Stimulated activated CD4-positive, alpha-beta T cell treated with anti-CD3 and anti-CD28 coated beads, TNF-alpha, amount 100 ng/mL, for 4 hours (primary cell): ENCODE measurements at regions not wholly inside any gene's neighbourhood (a gene's known extent, or its start where the extent isn't known, plus 50 kb on each side); places are given as distances from the start of the nearest gene placed in this dataset.
"Not testable (repeated sequence)": the region's sequence is repeated elsewhere in the genome, so short reads cannot be mapped to it uniquely, and the experiment has no call there.

ENCODE experiments used
- DNase-seq, 3 experiments: peaks; one replicate each; pipeline ENCODE4 v3.0.0-alpha.2; 2020; ENCODE audit warnings: low read depth in 3 of 3

GRCh38 chr10:6984971-6985370 lies 404.9 kb upstream of the PRKCQ start:
- DNase-seq: no peak

DNA sequence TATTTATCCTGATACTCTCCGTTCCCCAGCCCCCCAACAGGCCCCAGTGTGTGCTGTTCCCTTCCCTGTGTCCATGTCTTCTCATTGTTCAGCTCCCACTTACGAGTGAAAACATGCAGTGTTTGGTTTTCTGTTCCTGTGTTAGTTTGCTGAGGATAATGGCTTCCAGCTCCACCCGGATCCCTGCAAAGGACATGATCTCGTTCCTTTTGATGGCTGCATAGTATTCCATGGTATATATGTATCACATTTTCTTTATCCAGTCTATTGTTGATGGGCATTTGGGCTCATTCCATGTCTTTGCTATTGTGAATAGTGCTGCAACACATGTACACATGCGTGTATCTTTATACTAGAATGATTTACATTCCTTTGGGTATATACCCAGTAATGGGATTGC lies 403.9 kb upstream of the PRKCQ start:
- not testable (repeated sequence) for DNase-seq

- no peak for DNase-seq
Measured at GRCh38 chr10:6980353-6980752, 400.3 kb upstream of the PRKCQ start.

GRCh38 chr10:6979371-6979770 lies 399.3 kb upstream of the PRKCQ start:
- no peak for DNase-seq

DNA sequence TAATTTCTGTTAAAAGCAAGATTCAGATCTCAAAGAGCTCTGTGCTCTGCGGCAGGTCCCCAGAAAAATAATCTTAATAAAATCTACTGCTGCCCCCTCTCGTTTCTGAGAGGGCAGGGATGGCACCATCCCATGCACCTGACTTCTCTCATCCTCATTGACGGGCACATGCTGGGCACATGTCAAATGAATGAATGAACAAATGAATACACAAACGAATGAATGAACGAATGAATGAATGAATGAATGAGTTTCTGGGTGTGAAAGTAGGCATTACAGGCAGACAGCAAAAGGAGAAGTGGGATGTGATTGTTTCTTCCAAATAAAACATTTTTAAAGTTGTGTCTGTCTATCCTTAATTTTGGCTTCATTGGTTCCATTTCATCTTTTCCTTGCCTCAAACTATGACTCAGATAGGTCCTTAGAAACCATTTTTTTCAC lies 398.1 kb upstream of the PRKCQ start:
- no peak for DNase-seq

DNA sequence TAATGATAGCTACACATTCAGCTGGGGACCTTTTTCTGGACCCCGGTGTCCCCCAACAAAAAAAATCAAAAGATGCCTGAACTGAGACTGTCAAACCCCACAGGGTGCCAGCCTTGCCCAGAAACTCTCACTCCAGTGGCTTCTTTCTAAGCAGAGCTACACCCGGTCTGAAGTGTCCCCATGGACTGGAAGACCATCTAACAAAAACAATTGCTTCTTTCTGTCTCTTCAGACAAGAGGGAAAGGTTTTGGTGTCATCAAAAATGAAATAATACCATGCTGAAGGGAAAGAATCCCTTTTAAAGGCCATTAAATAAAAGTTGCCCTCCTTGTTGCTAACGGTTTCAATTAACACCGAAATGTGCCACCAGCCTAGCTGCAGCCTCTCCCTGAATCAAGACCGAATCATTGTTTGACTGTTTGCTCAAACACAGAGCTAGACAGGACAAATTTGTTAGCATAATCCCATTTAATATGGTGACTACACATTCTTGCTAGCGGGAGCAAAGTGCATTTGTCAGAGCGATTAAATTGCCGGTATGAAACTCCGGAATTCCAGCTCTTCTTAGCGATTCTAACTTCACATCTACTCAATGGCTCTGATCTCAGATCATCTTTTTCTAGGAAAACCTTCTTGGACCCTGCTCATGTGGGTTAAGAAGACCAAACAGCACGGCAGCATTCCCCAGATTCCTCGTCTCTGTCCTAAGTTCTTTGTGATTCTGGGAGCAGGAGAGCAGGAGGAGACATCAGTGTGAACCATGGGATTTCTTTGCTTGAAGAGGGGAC lies 397.5 kb upstream of the PRKCQ start:
- no peak for DNase-seq

DNA sequence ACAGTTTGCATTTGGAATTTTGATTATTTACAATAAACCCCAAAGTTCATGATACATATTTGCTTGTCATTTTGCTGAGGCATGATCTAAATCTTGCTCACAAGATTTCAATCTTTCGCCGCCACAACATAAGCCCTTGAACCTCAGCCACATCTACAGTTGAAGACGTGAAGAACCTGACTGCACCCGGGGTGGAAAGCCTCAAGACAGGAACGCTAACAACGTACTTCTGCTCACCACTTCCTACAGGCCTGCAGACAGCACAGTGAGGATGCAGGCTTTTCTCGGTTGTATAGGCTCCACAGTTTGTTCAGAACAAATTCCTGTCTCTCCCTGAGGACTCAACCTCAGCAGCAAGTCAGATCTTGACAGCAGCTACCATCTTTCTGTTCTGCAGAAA lies 393.8 kb upstream of the PRKCQ start:
- DNase-seq: no peak

DNA sequence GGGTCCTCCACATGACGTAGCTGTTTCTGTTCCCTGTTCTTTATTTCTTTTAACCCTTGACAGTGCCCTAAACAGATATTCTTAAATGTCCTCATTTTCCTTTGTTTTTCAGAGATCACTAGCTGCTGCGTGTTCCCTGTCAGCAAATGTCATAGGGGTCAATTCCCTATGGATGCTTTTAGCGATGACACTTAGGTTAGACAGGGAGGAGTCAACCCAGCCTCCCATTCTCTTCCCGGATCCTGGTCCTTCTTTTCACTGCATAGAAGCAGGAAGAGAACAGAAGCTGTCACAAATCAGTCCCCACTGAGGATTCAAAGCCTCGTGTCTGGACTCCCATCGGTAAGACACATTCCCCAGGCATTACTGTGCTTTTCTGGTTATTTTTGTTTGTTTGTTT lies 392.1 kb upstream of the PRKCQ start:
- no peak for DNase-seq

DNA sequence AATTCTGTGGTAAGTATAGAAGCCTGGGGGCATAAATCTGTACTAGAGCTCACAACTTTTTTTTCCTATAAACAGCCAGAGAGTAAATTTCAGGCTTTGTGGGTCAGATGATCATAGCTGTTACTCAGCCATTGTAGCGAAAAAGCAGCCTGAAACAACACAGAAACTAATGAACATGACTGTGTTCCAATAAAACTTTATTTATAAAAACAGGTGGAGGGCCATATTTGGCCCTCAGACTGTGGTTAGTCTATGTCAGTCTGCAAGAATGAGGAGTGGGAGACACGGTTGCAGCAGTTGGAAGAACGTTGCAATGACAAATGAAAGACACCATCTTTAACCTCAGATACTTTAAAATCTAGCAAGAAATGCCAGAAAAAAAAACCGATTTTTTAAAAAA lies 389.6 kb upstream of the PRKCQ start:
- no peak for DNase-seq

DNA sequence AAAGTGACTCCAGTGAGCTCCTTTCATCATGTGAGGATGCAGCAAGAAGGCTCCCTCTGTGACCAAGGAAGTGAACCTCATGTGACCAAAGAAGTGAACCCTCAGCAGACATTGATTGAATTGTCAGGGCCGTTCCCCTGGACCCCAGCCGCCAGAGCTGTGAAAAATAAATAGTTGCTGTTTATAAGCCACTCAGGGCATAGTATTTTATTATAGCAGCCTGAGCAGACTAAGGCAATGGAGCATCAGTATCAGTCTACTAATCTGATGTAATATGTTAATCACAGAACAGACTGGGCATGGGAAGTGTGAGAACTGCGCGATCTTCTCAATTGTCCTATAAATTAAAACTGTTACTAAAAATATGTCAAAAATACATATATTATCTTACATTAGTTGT lies 384.5 kb upstream of the PRKCQ start:
- no peak for DNase-seq

DNA sequence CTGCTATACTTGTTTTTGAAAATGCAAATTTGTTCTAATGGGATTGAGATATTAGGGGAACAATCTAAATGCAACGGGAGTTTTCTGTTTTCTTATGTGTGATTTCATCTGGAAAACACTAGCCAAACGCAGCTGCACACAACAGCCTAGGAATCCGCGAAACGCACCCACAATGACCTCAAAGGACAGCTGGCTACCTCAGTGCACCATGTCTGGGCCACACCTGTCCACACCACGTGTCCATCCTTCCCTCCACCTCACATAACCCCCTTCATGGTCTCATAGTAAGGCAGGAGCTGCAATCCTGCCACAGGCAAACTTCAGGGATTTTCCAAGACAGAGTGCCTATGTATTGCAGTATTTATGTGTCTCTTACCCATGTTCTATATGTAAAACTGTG lies 382.5 kb upstream of the PRKCQ start:
- no peak for DNase-seq

DNA sequence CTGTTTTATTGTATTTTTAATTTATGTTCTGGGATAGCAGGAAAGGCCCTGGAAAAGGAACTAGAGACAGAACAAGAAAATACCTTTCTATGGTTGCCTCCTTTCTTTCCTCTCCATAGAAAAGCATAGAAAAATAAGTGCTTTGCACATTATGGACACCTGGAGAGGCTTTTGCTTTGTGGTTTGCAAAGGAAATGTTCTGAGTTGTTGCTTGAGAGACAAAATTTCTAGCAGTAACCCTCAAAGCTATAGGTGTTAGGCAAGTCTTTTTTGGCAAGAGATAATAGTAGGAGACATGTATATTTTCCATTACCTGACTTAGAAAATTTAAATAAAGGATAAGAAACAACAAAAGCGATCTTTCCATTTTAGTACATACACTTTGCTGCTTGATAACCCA lies 378.6 kb upstream of the PRKCQ start:
- DNase-seq: no peak

DNA sequence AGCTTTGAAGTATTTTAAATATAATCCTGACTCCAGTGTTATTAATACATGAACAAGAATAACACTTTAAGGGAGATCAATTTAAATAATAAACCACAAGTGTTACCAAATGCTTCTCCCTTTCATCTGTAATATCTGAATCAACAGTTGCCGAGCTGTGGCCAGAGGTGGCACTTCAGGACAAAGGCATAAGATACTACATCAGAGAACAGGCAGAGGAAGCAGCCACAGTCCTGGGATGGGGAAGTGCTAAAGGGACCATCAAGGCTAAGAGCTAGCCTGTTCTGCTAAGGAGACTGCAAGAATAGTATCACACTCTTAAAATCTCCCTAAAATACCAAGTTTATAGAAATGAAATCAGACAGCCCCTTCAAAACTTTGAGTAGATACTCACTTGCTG lies 378.2 kb upstream of the PRKCQ start:
- DNase-seq: no peak

DNA sequence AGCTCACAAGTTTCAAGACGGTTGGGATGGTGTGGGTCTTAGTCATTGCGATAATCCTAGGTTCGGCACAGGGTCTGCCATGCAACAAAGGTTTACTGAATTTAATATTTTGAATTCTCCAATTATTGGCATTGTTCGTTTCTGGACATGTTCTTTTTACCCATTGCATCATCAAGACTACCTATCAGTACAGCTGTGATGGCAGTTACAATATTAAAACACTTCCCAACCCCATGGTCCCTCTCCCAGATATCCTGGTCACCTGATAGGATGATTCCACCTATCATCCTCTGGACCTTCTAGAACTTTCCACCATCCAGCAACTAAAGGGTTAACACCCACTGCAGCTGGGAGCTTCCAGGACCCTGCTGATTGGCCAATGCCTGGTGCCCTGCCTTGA lies 377.8 kb upstream of the PRKCQ start:
- no peak for DNase-seq

DNA sequence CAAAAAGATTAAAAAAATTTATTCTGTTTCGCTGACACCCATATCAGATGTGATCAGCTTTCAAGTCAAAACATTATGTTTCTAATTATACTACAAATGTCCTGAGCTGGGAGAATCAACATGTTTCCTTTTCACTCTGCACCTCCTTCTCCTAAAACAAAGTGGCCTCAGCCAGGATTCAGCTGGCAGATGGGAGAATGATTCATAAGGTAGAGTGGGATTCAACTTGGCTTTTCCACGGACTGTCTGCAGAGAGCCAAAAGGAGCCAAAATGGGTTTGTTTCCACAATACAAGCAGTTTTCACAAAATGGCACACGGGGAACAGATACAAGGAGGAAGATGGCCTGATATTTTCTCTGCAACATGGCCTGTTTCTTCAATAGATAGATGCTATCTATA lies 376.5 kb upstream of the PRKCQ start:
- DNase-seq: no peak

DNA sequence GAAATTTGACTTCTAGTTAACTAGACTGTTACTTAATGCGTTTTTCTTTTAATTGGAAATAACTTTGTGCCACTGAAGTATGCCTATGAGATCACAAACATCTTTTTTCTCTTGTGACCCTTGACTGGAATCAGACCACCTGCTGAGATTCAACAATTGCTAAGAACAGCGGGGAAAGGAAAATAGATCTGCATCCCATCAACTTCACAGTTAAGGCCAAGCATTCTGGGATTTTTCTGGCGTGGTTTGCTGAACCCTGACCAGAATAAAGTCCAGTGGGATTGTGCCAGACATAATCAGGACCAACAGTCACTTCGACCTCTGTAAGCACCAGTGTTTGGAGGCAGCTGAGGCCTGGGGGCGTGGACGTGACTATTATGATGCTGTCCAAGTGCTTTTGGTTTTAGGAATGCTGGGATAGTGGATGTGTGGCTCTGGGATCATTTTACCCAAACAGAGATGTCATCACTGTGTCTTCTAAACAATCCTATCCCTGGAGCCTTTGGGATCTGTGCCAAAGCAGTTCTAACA lies 373.3 kb upstream of the PRKCQ start:
- no peak for DNase-seq

DNA sequence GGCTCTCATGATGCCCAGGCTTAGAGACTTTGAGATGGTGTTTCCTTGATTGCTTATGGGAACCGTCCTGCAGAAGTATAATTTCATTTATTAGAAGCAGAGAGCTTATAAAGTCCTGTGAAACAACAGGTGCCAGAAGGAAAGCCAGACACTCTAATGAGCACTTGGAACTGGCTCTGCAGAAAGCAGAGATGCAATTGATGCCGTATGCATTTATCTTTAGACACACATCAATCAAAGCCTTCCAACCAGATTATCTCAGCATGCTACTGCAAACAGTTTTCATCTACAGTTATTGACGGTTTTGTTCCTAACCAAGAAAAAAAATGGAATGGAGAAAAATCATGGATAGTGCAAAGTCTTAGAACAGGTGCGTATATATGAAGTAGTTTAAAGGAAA lies 371.7 kb upstream of the PRKCQ start:
- no peak for DNase-seq

GRCh38 chr10:6950133-6950532 lies 370.1 kb upstream of the PRKCQ start:
- no peak for DNase-seq

GRCh38 chr10:6944436-6944835 lies 364.4 kb upstream of the PRKCQ start:
- DNase-seq: no peak

DNA sequence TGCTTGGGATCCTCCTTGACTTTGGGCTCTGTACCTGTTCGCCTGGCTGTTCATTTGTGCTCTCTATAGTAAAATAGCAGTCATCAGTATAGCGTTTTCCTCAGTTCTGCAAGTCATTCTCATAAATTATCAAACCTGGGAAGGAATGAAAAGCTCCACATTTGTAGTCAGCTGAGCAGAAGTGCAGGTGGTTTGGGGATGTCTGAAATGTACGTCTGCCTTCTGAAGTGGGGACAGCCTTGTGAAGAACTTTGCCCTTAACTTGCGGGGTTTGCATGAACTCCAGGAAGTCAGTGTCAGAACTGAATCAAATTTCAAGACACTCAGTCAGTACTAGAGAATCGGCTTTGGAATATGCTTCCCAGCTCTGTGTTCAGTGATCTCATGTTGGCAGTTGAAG lies 358.3 kb upstream of the PRKCQ start:
- DNase-seq: no peak

- no peak for DNase-seq
Measured at GRCh38 chr10:6936931-6937330, 356.9 kb upstream of the PRKCQ start.

GRCh38 chr10:6929148-6929830 lies 349.2 kb upstream of the PRKCQ start:
- no peak for DNase-seq

- no peak for DNase-seq
Measured at GRCh38 chr10:6928586-6928985, 348.5 kb upstream of the PRKCQ start.
